ENCODE measurements at regions not wholly inside any gene's neighbourhood (a gene's known extent, or its start where the extent isn't known, plus 50 kb on each side); places are given as distances from the start of the nearest gene placed in this dataset.

DNA sequence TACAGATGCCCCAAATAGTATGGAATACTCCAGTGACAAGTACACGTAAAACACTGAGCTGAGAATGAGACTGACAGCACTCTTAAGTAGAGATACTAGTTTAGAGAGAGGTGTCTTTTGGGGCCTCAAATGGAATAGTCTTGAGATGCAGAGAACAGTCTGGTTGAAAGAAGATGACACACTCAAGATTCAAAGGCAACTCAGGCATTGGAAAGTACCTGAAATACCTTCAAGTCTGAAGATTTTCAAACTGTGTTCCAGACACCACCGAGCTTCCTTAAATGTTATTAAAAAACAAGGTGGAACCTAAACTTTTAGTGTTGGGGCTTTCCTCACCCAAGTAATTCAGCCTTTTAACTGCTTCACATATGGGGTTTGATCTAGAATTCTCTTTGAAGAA is 437.7 kb downstream of the OMA1 start:
- DNase-seq (ENCODE audit: low spot score): no peak
- TF ChIP-seq, protein P1, sequence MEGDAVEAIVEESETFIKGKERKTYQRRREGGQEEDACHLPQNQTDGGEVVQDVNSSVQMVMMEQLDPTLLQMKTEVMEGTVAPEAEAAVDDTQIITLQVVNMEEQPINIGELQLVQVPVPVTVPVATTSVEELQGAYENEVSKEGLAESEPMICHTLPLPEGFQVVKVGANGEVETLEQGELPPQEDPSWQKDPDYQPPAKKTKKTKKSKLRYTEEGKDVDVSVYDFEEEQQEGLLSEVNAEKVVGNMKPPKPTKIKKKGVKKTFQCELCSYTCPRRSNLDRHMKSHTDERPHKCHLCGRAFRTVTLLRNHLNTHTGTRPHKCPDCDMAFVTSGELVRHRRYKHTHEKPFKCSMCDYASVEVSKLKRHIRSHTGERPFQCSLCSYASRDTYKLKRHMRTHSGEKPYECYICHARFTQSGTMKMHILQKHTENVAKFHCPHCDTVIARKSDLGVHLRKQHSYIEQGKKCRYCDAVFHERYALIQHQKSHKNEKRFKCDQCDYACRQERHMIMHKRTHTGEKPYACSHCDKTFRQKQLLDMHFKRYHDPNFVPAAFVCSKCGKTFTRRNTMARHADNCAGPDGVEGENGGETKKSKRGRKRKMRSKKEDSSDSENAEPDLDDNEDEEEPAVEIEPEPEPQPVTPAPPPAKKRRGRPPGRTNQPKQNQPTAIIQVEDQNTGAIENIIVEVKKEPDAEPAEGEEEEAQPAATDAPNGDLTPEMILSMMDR (IDR thresholded peaks at IDR 0.05): no peak
- Histone ChIP-seq H3K27me3 (no peaks in the 10 kb centered on the region), H3K27ac (no peak overlapping the region), H3K36me3 (no peaks in the 10 kb centered on the region), H3K4me3 (no peak overlapping the region), H3K9me3 (no peaks in the 10 kb centered on the region), H3K4me1 (no peaks in the 10 kb centered on the region)

DNA sequence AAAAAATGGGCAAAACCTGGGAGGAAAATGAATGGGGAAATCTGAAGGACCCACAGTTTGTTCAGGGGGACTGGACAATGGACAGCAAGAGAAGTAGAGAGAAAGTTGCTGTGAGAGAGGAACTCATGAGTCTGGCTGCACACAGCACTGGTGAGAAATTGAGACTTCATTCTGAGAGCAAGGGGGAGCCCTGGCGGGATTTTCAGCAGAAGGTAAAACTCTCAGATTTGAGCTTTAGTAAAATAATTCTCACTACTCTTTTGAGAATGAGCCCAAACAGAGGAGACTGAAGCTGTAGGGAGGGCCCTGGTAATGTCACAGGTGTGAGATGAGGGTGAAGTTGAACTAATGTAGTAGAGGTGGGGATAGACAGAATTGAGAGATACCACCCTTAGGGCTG is 438.6 kb downstream of the OMA1 start:
- no peaks in the 10 kb centered on the region for H3K27me3 ChIP-seq
- H3K9me3 ChIP-seq: no peaks in the 10 kb centered on the region
- TF ChIP-seq, protein P1 (IDR thresholded peaks at IDR 0.05): no peak
- H3K4me1 ChIP-seq: no peaks in the 10 kb centered on the region
- H3K36me3 ChIP-seq: no peaks in the 10 kb centered on the region
- no peak for DNase-seq (ENCODE audit: low spot score)
- no peak overlapping the region for H3K4me3 ChIP-seq
- H3K27ac ChIP-seq: no peak overlapping the region

DNA sequence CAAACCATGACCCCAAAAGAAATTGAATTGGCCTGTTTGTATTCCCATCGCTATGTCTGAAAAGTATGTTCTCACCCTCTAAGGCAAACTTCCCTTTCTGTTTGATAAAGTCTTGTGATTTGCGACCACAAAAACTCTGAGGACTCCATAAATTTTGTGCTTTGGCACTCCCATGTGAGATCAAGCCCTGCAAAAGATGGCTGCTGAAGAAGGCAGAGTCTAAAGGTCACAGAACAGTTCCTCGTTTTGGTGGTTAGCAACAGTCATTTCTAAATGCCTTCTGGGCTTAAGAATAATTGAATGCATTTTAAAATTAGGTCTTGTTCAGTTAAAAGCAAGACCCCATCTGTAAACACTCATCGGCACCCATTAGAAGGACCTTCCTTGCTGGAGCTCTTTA is 441.6 kb downstream of the OMA1 start:
- no peaks in the 10 kb centered on the region for H3K36me3 ChIP-seq
- TF ChIP-seq, protein P1 (IDR thresholded peaks at IDR 0.05): no peak
- no peaks in the 10 kb centered on the region for H3K27me3 ChIP-seq
- H3K4me1 ChIP-seq: no peaks in the 10 kb centered on the region
- no peaks in the 10 kb centered on the region for H3K9me3 ChIP-seq
- no peak overlapping the region for H3K4me3 ChIP-seq
- no peak for DNase-seq (ENCODE audit: low spot score)
- no peak overlapping the region for H3K27ac ChIP-seq

GRCh38 chr1:58096714-58097113 is 449.8 kb downstream of the OMA1 start:
- TF ChIP-seq, protein P1 (IDR thresholded peaks at IDR 0.05): no peak
- Histone ChIP-seq H3K4me3 (no peak overlapping the region), H3K4me1 (no peaks in the 10 kb centered on the region), H3K27ac (no peak overlapping the region), H3K9me3 (no peaks in the 10 kb centered on the region), H3K27me3 (no peaks in the 10 kb centered on the region), H3K36me3 (no peaks in the 10 kb centered on the region)
- no peak for DNase-seq (ENCODE audit: low spot score)

- Histone ChIP-seq H3K36me3 (no peaks in the 10 kb centered on the region), H3K4me3 (no peak overlapping the region), H3K27me3 (no peaks in the 10 kb centered on the region), H3K27ac (no peak overlapping the region), H3K4me1 (no peaks in the 10 kb centered on the region), H3K9me3 (no peaks in the 10 kb centered on the region)
- TF ChIP-seq, protein P1 (IDR thresholded peaks at IDR 0.05): no peak
- DNase-seq (ENCODE audit: low spot score): no peak
Measured at GRCh38 chr1:58095183-58095582, 451.3 kb downstream of the OMA1 start.

DNA sequence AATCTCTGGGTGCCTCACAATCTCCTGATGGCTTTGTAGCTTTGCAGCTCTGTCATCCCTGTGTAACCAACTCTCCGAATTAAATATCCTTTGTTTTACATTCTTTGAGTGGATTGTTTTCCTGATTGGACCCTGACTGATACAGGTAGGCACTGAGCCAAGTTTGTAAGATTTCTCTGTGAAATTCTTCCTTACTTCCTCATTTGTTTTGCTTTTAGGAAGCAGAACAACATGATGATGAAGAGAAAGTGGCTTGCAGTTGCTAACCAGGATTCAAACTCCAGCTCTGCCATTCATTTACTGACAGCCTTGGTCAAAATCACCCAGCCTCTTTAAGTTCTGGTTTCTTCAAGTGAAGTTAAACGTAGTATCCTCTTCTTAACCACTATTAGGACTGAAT is 452.3 kb downstream of the OMA1 start:
- DNase-seq (ENCODE audit: low spot score): no peak
- TF ChIP-seq, protein P1 (IDR thresholded peaks at IDR 0.05): no peak

More for the DNA sequence above, 452.3 kb downstream of the OMA1 start:
- H3K27ac ChIP-seq: no peak overlapping the region
- no peaks in the 10 kb centered on the region for H3K4me1 ChIP-seq
- no peaks in the 10 kb centered on the region for H3K36me3 ChIP-seq
- H3K9me3 ChIP-seq: no peaks in the 10 kb centered on the region
- no peak overlapping the region for H3K4me3 ChIP-seq
- no peaks in the 10 kb centered on the region for H3K27me3 ChIP-seq

Measured in right atrium auricular region (tissue), 2 donors.